NCI-H146 (cell line): ENCODE measurements at regions not wholly inside any gene's neighbourhood (a gene's known extent, or its start where the extent isn't known, plus 50 kb on each side); places are given as distances from the start of the nearest gene placed in this dataset.

ENCODE experiments used
- DNase-seq: peaks from one replicate; lab custom pipeline; 2025; lab: John Stamatoyannopoulos, UW

GRCh38 chr3:59542276-59542675 lies 492.5 kb upstream of the CFAP20DC start:
- no peak for DNase-seq

GRCh38 chr3:59540696-59541095 lies 490.9 kb upstream of the CFAP20DC start:
- DNase-seq: no peak

GRCh38 chr3:59540241-59540640 lies 490.4 kb upstream of the CFAP20DC start:
- DNase-seq: peak; percentile 83

- peak; percentile 49 for DNase-seq
These were observed 489.1 kb upstream of the CFAP20DC start for GRCh38 chr3:59538753-59539432.

- DNase-seq: no peak
These were observed 486.0 kb upstream of the CFAP20DC start for GRCh38 chr3:59535791-59536221.

- DNase-seq: no peak
These were observed 482.2 kb upstream of the CFAP20DC start for GRCh38 chr3:59531994-59532393.

- DNase-seq: no peak
These were observed 481.4 kb upstream of the CFAP20DC start for GRCh38 chr3:59531066-59531745.

- no peak for DNase-seq
These were observed 478.4 kb upstream of the CFAP20DC start for GRCh38 chr3:59528251-59528650.

- no peak for DNase-seq
These were observed 477.7 kb upstream of the CFAP20DC start for GRCh38 chr3:59527493-59527892.

GRCh38 chr3:59526999-59527398 lies 477.2 kb upstream of the CFAP20DC start:
- no peak for DNase-seq

- no peak for DNase-seq
These were observed 472.7 kb upstream of the CFAP20DC start for GRCh38 chr3:59522550-59522949.

- no peak for DNase-seq
These were observed 469.3 kb upstream of the CFAP20DC start for GRCh38 chr3:59519094-59519493.

- peak; percentile 72 for DNase-seq
These were observed 468.6 kb upstream of the CFAP20DC start for GRCh38 chr3:59518283-59519055.

- peak; percentile 57 for DNase-seq
These were observed 467.6 kb upstream of the CFAP20DC start for GRCh38 chr3:59517388-59517787.

- no peak for DNase-seq
These were observed 466.1 kb upstream of the CFAP20DC start for GRCh38 chr3:59515966-59516365.

- no peak for DNase-seq
These were observed 465.1 kb upstream of the CFAP20DC start for GRCh38 chr3:59514865-59515482.

- DNase-seq: no peak
These were observed 463.7 kb upstream of the CFAP20DC start for GRCh38 chr3:59513570-59513969.

GRCh38 chr3:59512066-59512465 lies 462.2 kb upstream of the CFAP20DC start:
- DNase-seq: no peak

- DNase-seq: no peak
These were observed 460.8 kb upstream of the CFAP20DC start for GRCh38 chr3:59510576-59510975.

- DNase-seq: no peak
These were observed 458.4 kb upstream of the CFAP20DC start for GRCh38 chr3:59508273-59508672.

GRCh38 chr3:59506191-59506590 lies 456.4 kb upstream of the CFAP20DC start:
- no peak for DNase-seq

- DNase-seq: no peak
These were observed 453.6 kb upstream of the CFAP20DC start for GRCh38 chr3:59503441-59503840.
